HuH-7.5 (cell line): ENCODE measurements at regions not wholly inside any gene's neighbourhood (a gene's known extent, or its start where the extent isn't known, plus 50 kb on each side); places are given as distances from the start of the nearest gene placed in this dataset.
"Not testable (repeated sequence)": the region's sequence is repeated elsewhere in the genome, so short reads cannot be mapped to it uniquely, and the experiment has no call there.

ENCODE experiments used
- DNase-seq: peaks from one replicate; pipeline ENCODE4 v3.0.0; 2011; ENCODE audit warnings: low spot score

DNA sequence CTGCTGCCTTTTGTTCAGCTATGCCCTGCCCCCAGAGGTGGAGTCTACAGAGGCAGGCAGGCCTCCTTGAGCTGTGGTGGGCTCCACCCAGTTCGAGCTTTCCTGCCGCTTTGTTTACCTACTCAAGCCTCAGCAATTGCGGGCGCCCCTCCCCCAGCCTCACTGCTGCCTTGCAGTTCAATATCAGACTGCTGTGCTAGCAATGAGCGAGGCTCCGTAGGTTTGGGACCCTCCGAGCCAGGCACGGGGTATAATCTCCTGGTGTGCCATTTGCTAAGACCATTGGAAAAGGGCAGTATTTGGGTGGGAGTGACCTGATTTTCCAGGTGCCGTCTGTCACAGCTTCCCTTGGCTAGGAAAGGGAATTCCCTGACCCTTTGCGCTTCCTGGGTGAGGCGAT, 51.9 kb downstream of the DIPK2A start:
- not testable (repeated sequence) for DNase-seq

DNA sequence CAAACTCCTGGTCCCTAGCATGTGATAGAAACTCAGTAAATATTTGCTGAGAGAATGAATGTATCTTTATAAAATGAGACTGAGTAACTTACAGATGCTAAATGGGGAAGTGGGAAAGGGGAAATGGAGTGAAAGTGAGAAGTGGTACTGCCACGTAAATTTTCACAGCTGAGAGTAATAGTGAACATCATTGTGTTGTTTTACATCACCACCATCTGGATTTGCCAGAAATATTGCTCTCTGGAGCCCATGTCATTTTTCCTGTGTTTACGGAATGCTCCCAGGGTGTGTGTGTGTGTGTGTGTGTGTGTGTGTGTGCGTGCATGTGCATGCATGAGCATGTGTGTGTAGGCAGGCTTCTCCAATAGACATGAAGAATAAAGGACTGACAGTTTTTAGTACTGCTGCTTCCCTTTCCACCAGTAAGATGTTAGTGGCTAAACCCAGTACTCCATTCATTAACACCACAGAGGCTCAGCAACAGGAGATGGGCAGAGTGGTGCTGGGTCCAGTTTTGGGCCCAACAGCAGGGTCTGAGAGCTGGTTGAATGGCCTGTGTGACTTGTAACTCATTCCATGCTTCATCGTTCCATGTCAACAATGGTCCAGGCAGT, 57.3 kb downstream of the DIPK2A start:
- no peak for DNase-seq

DNA sequence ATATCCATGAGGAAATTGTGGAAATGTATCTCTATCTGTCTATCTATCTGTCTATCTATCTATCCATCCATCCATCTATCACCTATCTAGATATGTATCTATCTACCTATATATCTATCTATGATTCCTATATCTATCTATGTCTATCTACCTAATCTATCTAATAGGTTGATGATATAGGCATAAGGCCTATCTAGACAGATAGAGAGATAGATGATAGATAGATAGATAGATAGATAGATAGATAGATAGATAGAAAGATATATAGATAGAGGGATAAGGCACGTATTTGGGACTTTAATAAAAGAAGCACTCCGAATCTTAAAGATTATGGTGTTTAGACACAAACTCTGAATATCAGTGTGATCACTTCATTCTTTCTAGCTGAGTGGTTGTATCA, 58.1 kb downstream of the DIPK2A start:
- no peak for DNase-seq

DNA sequence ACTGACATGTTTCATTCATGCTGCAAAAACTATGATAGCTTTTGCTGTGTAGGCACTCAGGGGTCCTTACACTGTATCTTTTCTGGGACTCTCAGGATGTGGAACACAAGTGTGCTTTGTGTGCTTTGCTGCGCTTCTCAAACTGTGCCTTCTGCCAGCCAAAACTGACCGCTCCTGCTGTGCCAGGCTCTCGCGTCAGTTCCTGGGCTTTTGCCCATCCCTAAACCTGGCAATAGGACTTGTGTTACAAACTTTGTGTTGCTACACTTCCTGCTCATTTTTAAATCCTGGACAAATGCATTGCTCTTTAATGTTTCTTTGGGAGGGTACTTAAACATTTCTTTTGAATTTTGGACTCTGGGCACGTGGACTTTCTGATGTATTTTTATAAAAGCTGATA, 60.3 kb downstream of the DIPK2A start:
- DNase-seq: no peak

DNA sequence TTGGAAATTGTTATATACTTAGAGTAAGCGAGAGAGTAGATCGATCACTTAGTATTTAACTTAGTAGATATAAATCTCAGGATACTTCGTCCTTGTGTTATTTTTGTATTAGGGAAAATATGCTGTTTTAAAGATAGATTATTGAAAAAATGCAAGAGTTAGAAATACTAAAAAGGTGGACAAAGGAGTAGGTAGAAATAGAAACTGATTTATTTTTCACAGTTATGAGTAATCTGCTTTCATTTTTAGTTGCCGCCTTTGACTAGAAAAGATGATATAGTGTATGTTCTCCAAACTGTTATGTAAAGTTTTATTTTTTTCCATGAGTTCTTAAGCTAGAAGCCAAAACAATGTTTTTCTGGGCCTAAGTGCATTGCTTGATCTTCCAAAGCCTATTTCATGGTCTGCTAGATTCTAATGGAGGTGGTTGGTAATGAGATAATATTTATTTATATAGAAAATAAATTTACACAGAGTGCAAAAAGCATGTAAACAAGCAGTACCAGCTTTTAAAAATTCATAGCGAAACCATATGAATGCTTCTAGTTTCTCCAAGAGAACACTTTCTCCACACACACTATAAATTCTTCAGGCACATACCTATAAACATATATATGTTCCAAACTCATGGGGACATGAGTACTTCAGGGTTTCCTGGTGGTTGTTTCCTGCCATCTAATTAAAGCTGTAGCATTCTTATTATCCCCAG, 61.1 kb downstream of the DIPK2A start:
- no peak for DNase-seq

DNA sequence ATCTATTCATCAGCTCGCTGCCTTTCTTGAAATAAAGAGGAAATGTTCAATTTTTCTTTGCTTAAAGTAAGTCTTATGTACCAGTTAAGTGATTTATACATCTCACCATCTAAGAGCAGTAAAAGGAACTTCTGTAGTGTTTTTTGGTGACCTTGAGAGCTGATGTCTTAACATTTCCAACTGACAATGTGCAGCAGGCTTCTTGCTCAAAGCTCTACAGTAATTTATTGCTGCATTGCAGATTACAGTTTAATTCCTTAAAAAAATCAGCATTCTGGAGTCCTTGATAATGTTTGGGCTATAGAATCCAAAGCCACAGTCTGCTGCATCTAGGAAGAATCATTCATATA, 61.6 kb downstream of the DIPK2A start:
- no peak for DNase-seq

DNA sequence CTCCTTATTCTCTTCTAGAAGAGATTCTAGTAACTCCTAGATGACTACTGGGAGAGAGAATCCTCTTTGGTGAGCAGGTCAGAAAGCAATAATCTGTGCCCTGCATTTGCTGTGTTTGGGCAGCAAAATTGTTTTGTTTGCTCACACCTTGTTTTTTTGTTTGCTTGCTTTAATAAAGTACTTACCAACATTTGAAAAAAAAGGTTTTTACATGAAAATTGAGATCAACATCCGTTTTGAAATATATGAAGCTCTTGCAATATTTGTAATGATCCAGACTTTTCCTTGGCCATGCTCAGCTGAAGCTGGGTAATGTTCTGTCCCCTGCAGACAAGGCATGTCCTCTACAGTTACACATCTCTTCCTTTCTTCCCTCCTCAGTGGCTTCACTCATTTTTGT, 62.2 kb downstream of the DIPK2A start:
- DNase-seq: no peak

DNA sequence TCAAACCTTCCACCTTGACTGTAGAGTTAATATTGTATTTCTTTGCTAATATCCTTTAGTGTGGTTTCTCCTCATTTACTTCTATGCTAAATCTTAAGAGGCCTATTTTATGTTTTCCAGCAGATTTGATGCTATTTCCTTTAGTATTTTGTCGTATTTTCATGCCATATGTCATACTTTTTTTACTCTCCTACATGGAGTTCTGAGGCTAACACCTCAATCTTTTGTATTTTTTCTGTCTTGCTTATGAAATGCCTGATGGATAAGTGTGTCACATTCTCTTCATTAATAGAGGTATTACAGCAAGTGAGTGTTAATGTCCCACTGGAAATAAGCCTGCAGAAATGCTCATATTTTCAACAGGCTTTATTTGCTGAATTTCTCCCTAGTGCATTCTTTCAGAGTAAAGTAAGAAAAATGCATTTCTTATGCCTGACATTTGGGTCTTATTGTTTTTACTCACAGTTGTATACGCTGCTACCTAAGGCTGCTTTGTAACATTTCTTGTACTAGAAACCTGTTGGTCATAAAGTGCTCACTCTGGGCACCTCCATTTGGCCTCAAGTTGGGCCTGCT, 63.2 kb downstream of the DIPK2A start:
- DNase-seq: no peak

DNA sequence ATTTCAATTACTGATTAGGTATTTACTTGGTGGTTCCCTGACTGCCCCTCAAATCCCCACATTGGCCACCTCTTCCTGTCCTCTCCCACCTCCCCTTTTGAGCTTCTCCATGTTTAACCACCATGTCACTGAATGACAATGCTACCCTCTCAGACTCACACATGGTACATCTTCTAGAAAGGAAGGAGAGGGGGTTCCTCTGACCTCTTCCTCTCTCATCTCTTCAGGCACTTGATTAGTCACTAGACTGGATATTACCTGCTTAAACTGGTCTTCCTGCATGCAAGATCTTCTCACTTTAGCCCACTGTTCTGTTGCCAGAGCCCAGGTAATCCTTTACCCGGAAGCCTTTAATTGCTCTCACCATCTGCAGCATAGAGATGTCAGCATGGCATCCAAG, 64.9 kb downstream of the DIPK2A start:
- DNase-seq: no peak

DNA sequence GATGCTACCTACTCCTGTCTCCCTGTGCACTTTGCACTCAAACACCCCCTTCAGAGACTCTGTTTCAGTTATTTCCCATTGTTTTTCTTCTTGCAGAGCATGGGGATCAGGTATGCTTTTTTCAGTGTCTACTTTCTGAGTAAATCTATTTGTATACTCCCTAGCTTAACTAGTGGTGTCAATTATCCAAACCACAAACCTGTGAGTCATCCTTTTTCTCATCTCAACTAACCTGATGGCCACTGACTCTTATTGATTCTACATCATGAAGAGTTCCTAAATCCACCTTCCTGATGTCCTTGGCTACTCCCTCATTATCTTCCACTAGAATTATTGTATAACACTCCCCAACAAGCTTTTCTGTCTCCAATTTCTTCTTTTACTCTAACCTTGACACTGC, 68.0 kb downstream of the DIPK2A start:
- no peak for DNase-seq

DNA sequence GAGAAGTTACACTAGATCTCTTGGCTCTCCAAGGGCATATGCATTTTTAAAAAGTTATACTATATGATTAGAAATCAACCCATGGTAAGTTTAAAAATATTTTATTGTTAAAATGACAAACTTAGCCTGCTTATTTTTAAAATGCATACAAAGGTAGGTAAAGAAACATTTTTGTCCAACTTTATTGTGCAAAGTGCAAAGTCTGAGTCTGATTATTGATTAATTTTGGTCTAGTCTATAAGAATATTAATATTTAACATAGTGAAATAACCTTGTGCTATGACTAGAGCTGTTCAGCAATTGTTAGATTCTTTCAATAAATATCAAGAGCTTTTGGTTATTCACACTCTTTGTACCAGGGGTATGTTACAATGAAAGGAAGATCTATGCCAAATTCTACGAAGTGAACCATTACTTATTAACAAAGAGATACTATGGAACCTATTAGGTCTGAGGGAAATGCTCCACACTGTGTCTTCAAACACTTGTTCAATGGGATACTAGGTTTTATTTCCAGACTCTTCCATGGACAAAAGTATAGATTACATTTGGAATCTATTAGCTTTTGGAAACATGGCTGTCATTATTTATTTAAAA, 70.4 kb downstream of the DIPK2A start:
- no peak for DNase-seq

DNA sequence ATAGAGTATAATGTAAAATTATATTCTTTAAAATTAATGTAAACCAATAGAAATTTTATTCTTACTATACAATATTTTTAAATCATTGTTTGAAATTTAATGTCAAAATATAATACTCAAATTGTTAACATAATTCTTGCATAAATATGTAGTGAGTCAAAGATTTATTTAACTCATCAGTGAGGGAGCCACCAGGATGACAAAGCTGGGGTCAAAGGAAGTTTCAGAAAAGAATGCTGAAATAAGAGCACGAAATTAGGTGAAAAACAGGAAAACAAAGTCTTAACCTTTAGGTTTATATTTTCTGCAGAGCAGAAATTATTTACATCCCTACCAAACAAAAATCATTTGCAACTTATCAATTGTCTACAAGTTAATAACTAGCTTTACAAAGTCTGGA, 74.1 kb downstream of the DIPK2A start:
- no peak for DNase-seq

DNA sequence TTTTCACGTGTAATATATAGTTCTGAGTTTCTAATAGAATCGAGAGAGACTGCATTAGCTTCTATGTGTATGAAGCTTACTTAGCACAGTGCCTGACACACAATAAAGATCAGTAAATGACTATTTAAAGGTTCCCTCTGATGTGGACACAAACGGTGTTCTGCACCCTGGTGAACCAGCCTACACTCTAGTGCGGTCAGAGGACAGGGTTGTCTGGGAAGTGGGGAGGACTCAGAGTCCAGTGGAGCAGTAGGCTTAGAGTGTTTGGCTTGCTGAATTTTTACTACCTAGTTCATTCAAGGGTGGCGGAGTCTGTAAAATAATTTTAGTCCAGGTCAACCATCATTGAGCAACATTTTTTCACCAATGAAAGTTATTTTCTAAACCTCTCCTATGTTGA, 77.8 kb downstream of the DIPK2A start:
- DNase-seq: no peak

DNA sequence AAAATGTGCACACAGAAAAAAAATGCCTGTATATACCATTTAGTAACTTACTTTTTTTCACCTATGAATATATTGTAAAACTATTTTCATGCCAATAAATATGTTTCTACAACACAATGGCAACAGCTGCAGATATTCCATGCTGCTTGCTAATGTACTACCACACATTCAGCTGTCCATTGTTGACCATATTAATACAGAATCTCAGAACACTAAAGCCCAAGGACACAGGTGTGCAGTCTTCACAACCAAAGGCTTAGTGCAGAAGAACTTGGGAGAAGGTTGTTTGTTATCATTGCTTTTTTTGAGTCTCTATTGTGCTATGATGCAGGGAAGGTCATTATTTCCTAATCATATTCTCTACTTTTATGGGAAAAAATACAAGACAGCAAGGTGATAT, 79.6 kb downstream of the DIPK2A start:
- no peak for DNase-seq

DNA sequence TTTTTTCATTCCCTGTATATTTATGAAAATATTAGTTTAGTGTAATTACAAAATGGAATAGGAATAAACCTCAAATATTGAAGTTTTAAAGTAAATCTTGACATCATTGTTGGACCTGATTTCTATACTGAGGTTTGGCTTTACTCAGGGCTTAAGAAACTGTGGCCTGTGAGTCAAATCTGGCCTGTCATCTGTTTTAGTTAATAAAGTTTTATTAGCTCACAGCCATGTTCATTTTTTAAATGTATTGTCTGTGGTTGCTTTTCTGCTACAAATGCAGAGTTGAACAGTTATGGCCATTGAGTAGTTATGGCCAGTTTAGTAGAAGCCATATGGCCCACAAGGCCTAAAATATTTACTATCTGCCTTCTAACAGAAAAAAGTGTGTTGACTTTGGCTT, 80.7 kb downstream of the DIPK2A start:
- no peak for DNase-seq

DNA sequence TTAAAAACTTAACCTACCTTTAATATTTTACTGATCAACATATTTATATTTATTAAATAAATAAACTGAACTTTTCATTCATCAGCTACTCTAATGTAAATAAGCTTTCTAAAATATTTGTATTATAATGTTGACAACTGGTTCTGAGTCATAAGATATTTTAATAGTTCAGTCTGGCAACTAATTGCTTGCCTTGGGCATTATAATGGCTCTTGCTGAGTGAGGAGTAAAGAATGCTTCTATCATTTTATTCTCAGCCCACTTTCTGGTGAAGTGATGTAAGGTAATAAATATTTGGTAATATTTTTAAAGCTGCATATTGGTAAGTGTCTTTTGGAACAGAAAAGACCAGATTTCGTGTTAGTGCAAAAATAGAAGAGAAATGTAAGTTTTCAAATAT, 81.5 kb downstream of the DIPK2A start:
- no peak for DNase-seq

DNA sequence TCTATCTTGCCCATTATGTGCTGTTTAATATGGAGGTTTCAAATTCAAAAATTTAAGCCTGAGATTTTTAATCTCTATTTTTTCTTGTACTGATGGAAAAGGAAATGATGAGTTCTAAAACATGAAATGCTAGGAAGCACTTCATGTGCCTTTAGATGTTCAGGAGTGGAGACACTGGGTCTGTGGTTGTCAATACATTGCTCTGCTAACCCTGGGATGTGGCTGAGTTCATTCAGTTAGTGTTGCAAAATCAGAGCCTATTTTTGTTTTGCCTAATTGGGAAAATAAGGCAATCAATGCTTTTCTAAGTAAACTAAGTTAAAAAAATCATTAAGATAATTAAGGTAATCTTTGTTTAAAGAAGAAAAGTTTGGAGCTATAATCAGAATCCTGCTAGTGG, 83.1 kb downstream of the DIPK2A start:
- no peak for DNase-seq

DNA sequence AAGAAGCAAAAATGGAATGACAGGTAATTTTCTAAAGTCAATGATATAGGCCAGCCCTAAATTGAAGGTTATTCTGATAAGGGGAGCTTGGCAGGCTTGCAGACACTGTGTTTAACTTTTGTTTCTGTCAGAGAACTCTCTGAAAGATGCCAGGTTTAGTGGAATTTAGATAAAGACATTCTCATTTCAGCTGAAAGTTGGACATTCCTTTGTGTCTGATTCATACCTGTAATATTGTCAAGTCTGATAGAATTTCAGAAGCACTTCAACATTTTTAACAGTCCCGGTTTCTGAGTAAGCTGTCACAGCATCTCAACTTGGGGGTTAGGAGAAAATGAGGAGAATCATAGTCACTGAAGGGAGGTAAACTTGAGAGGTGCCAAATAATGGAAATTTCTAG, 84.0 kb downstream of the DIPK2A start:
- no peak for DNase-seq

DNA sequence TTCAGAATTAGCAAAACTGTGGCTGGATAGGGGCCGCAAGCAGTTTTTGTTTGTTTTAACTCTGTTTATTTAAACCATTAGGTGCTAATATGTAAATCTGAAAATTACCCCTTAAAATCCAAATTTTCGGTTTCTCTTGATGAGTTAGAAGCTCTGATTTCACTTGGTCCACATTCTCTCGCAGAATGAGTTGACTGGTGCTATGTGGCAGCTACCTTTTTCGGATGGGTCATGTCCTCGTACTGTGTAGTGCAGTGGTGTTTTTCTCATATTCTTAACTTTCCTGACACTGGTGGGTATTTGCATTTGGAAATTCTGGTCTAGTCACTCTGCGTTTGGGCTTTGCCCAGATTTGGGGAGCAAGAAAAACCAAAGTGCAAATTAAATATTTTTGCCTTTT, 87.1 kb downstream of the DIPK2A start:
- DNase-seq: no peak

DNA sequence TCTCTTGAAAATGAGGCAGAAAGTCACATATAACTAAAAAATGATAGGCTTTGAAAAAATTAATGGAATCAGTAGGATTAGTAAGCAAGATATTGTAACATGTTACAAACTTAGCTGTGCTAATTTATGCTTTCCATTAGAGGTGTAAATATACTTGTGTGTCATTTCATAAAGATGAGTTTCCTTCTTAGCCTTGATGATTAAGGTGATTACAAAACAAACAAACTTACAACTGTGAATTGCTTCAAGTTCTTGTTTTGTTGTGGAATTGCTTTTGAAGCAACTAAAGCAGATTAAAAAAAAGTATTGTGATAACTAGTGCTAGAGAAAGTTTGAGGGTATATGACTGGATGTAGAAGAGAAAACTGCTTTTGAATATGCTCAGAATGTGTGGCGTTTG, 87.9 kb downstream of the DIPK2A start:
- DNase-seq: no peak

DNA sequence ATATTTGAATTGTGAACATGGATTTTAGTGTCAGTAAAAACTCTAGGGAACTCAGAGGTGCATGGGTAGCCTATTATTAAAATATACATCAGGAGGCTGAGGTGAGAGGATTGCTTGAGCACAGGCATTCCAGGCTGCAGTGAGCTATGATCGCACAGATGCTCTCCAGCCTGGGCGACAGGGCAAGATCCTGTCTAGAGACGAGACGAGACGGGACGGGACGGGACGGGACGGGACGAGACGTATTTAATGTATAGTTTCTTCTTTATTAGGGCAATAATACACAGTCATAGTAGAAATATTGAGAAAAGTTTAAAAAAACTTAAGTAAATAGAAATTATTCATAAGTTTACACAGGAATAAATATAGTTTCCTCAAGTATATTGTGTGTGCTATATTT, 89.3 kb downstream of the DIPK2A start:
- no peak for DNase-seq

DNA sequence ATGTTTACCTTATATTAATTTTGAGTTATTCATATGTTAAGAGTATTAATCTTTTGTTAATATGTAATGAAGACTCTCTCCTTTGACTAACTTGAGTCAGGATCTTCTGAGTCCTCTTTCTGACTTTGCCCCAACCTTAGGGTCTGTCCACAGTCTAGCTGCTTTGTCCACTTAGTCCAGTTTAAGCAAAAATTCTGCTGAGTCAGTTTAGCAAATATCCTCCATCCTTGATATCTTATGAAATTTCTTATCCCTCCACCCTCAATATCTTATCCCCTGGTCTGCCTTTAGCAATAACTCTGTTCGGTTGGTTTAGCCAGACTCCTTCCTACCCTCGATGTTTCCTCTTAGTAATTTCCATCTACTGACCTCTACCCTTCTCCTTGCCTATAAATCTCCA, 91.7 kb downstream of the DIPK2A start:
- DNase-seq: no peak

DNA sequence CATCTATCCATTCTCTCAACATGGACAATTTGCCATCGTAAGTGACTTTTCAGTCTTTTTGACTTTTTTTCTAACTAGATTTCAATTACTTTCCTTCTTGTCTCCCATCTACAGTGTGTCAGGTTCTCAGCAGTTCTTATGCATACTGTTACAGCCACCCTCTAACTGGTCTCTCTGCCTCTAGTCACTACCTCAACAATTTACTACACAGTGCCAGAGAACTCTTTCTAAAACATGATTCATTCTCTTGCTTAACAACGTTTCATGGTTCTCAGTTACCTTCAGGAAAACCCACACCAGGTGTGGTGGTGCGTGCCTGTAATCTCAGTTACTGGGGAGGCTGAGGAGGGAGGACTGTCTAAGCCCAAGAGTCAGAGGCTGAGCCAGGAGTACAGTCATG, 95.4 kb downstream of the DIPK2A start:
- no peak for DNase-seq

DNA sequence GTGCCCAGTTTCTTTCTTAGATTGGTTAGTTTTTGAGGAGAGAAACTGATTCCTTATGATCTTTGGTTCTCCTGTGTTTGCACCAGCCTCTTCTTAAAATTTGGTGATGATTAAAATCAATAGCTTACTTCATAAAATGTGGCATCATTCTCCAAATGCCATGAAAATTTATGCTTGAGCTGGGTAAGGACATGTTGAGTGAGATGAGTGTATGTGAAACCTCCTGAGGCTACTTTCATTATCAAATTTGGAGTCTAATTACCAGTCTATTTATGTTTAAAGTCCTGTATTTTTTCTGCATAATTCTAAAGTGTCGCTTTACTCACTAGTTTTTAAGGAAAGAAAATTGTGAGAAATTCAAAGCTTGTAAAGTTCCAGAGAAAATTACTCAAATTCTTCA, 102.1 kb downstream of the DIPK2A start:
- DNase-seq: no peak
